ENCODE measurements at regions not wholly inside any gene's neighbourhood (a gene's known extent, or its start where the extent isn't known, plus 50 kb on each side); places are given as distances from the start of the nearest gene placed in this dataset.

GRCh38 chr18:57910134-57910533 lies 107.0 kb upstream of the ATP8B1 start:
- H3K9me3 ChIP-seq (replicated peaks; ENCODE audit: insufficient read depth, low read length), result no peaks in the 10 kb centered on the region
- no peak overlapping the region for H3K4me3 ChIP-seq (ENCODE audit: low read length)
- H3K9ac ChIP-seq (ENCODE audit: low read length), result no peak overlapping the region
- H2AFZ ChIP-seq (ENCODE audit: low read length), result no peak overlapping the region
- no peaks in the 10 kb centered on the region for H3K27me3 ChIP-seq (replicated peaks; ENCODE audit: insufficient read depth, low read length)
- DNase-seq, result no peak
- H3K4me2 ChIP-seq (ENCODE audit: low read depth, low read length), result no peak overlapping the region
- no peaks in the 10 kb centered on the region for H3K36me3 ChIP-seq (replicated peaks; ENCODE audit: insufficient read depth, low read length)
- no peaks in the 10 kb centered on the region for H3K9me2 ChIP-seq (replicated peaks; ENCODE audit: insufficient read depth, low read length)
- H3F3A ChIP-seq (ENCODE audit: insufficient read depth, low read length), result no peaks in the 10 kb centered on the region
- TF ChIP-seq CTCF (IDR thresholded peaks at IDR 0.05; ENCODE audit: low read length), result no peak
- TF ChIP-seq EZH2phosphoT487 (IDR thresholded peaks at IDR 0.05; ENCODE audit: low read length), result no peak
- no peak for TF ChIP-seq EZH2 (optimal IDR thresholded peaks at IDR 0.05; ENCODE audit: low read depth, low read length)
- no peaks in the 10 kb centered on the region for H3K4me1 ChIP-seq (ENCODE audit: low read length)
- no peak overlapping the region for H3K27ac ChIP-seq (ENCODE audit: low read length)
- H3K79me2 ChIP-seq (ENCODE audit: low read length), result no peaks in the 10 kb centered on the region
- H4K20me1 ChIP-seq (ENCODE audit: insufficient read depth, low read length), result no peaks in the 10 kb centered on the region

GRCh38 chr18:57909620-57910019 lies 106.5 kb upstream of the ATP8B1 start:
- Histone ChIP-seq H3F3A (ENCODE audit: insufficient read depth, low read length) (no peaks in the 10 kb centered on the region), H3K79me2 (ENCODE audit: low read length) (no peaks in the 10 kb centered on the region), H3K4me3 (ENCODE audit: low read length) (no peak overlapping the region), H3K9me2 (replicated peaks; ENCODE audit: insufficient read depth, low read length) (no peaks in the 10 kb centered on the region), H3K4me2 (ENCODE audit: low read depth, low read length) (no peak overlapping the region), H3K9me3 (replicated peaks; ENCODE audit: insufficient read depth, low read length) (no peaks in the 10 kb centered on the region), H3K4me1 (ENCODE audit: low read length) (no peaks in the 10 kb centered on the region), H2AFZ (ENCODE audit: low read length) (no peak overlapping the region), H3K9ac (ENCODE audit: low read length) (no peak overlapping the region), H4K20me1 (ENCODE audit: insufficient read depth, low read length) (no peaks in the 10 kb centered on the region), H3K27me3 (replicated peaks; ENCODE audit: insufficient read depth, low read length) (no peaks in the 10 kb centered on the region), H3K36me3 (replicated peaks; ENCODE audit: insufficient read depth, low read length) (no peaks in the 10 kb centered on the region), H3K27ac (ENCODE audit: low read length) (no peak overlapping the region)
- no peak for DNase-seq
- TF ChIP-seq CTCF (IDR thresholded peaks at IDR 0.05; ENCODE audit: low read length) (no peak), EZH2 (optimal IDR thresholded peaks at IDR 0.05; ENCODE audit: low read depth, low read length) (no peak), EZH2phosphoT487 (IDR thresholded peaks at IDR 0.05; ENCODE audit: low read length) (no peak)

GRCh38 chr18:57908092-57908491 lies 105.0 kb upstream of the ATP8B1 start:
- H2AFZ ChIP-seq (ENCODE audit: low read length), result no peak overlapping the region
- no peak overlapping the region for H3K27ac ChIP-seq (ENCODE audit: low read length)
- no peaks in the 10 kb centered on the region for H4K20me1 ChIP-seq (ENCODE audit: insufficient read depth, low read length)
- H3K4me1 ChIP-seq (ENCODE audit: low read length), result no peaks in the 10 kb centered on the region
- H3K79me2 ChIP-seq (ENCODE audit: low read length), result no peaks in the 10 kb centered on the region
- H3K9ac ChIP-seq (ENCODE audit: low read length), result no peak overlapping the region
- no peak for TF ChIP-seq CTCF (IDR thresholded peaks at IDR 0.05; ENCODE audit: low read length)
- TF ChIP-seq EZH2 (optimal IDR thresholded peaks at IDR 0.05; ENCODE audit: low read depth, low read length), result no peak
- no peak for TF ChIP-seq EZH2phosphoT487 (IDR thresholded peaks at IDR 0.05; ENCODE audit: low read length)
- H3K27me3 ChIP-seq (replicated peaks; ENCODE audit: insufficient read depth, low read length), result no peaks in the 10 kb centered on the region
- H3K4me3 ChIP-seq (ENCODE audit: low read length), result no peak overlapping the region
- no peak for DNase-seq
- H3K4me2 ChIP-seq (ENCODE audit: low read depth, low read length), result no peak overlapping the region
- no peaks in the 10 kb centered on the region for H3K9me2 ChIP-seq (replicated peaks; ENCODE audit: insufficient read depth, low read length)
- H3F3A ChIP-seq (ENCODE audit: insufficient read depth, low read length), result no peaks in the 10 kb centered on the region
- no peaks in the 10 kb centered on the region for H3K9me3 ChIP-seq (replicated peaks; ENCODE audit: insufficient read depth, low read length)
- no peaks in the 10 kb centered on the region for H3K36me3 ChIP-seq (replicated peaks; ENCODE audit: insufficient read depth, low read length)
